HPDE6-E6E7 (cell line): ENCODE measurements at regions not wholly inside any gene's neighbourhood (a gene's known extent, or its start where the extent isn't known, plus 50 kb on each side); places are given as distances from the start of the nearest gene placed in this dataset.
"Not testable (repeated sequence)": the region's sequence is repeated elsewhere in the genome, so short reads cannot be mapped to it uniquely, and the experiment has no call there.

Experiments used
- DNase-seq: peaks from one replicate; pipeline ENCODE4 v3.0.0; 2011; ENCODE audit warnings: missing footprints; ENCODE audit errors: extremely low spot score

- DNase-seq, result no peak
These were observed 1173.5 kb downstream of the RPA4 start for GRCh38 chrX:98057176-98057575.

GRCh38 chrX:98065151-98065550 lies 1181.4 kb downstream of the RPA4 start:
- no peak for DNase-seq

DNA sequence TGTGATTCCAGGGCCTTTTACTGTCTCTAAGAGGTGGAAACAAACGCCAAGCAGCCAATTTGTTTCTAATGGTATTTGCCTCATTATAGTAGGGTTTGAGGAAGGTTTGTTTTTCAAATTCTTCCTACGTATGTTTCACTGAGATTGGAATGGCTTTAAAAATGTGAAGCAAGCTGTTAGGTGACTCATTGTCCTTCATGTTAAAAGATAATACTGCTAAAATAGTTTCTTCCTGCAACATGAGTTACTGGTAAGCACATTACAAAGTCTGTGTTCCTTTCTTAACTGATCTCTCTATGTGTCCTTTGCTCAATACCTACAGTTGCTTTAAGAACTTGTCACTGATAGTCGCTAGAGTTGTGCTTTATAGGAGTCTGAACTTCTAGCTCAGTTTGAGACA lies 1183.9 kb downstream of the RPA4 start:
- DNase-seq, result no peak

- DNase-seq, result no peak
These were observed 1184.4 kb downstream of the RPA4 start for GRCh38 chrX:98068024-98068580.

DNA sequence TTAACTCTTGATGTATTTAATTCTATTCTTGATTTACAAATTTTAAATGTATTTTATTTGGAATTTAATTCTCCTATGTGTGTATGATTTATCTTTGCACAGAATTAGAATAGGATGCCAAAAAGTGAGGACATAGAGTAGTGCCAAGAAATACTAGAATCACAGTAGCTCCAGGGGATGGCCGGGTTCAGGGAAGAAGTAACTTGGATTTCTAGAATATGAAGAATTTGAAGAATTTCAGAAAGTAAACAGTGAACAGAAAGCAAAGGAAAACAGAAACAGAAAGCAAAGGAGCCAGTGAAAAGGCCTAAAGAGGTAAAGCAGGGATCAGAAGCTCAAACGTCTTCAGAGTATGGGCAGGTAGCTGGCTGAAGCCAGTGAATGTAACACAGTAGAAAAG lies 1187.6 kb downstream of the RPA4 start:
- DNase-seq, result no peak

- DNase-seq, result no peak
These were observed 1193.7 kb downstream of the RPA4 start for GRCh38 chrX:98077440-98077839.

DNA sequence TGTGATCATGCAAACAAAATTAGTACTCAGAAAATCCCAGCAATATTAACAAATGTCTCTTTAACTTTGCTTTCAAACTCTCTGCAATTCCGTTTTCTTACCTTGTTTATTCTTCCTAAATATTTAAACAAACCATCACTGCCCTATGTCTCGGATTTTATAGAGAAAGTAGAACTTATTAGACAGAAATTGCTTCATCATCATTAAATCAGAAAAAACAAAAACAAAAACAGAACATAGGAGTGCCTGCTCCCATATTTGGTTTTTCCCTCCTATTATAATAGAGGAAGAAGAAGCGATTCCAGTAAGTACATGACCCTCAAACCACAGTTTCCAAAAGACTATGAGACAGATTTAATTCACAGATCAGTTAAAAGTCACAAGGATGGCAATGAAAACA lies 1228.0 kb downstream of the RPA4 start:
- no peak for DNase-seq

GRCh38 chrX:98114021-98114420 lies 1230.3 kb downstream of the RPA4 start:
- no peak for DNase-seq

GRCh38 chrX:98141466-98141865 lies 1257.8 kb downstream of the RPA4 start:
- no peak for DNase-seq

GRCh38 chrX:98191003-98191402 lies 1307.3 kb downstream of the RPA4 start:
- DNase-seq, result no peak

GRCh38 chrX:98194036-98194435 lies 1310.3 kb downstream of the RPA4 start:
- no peak for DNase-seq

- DNase-seq, result no peak
These were observed 1320.1 kb downstream of the RPA4 start for GRCh38 chrX:98203800-98204199.

GRCh38 chrX:98207947-98208346 lies 1324.2 kb downstream of the RPA4 start:
- no peak for DNase-seq

DNA sequence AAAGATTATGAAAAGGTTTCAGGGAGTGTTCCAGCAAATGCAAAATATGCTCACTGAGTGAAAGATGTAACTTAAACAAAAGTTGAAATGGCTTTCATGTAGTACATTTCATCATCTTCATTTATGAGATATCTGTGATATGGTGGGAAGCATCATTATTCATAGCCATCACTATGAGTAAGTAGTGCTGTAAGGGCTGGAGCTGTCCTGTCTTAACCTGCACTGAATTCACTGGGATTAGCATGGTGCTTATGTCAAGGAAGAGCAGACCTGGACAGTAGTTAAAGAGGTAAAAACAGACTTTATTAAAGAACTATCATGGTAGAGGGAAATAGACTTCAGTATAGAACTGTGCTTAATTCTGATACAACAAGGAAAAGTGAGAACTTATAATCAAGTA lies 1347.3 kb downstream of the RPA4 start:
- no peak for DNase-seq

DNA sequence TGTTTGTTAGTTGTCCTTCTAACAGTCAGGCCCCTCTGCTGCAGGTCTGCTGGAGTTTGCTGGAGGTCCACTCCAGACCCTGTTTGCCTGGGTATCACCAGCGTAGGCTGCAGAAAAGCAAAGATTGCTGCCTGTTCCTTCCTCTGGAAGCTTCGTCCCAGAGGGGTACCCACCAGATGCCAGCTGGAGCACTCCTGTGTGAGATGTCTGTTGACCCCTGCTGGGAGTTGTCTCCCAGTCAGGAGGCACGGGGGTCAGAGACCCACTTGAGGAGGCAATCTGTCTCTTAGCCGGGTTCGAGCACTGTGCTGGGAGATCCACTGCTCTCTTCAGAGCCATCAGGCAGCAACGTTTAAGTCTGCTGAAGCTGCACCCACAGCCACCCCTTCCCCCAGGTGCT lies 1356.4 kb downstream of the RPA4 start:
- not testable (repeated sequence) for DNase-seq

- DNase-seq, result no peak
These were observed 1379.4 kb downstream of the RPA4 start for GRCh38 chrX:98263135-98263534.

- DNase-seq, result no peak
These were observed 1406.0 kb downstream of the RPA4 start for GRCh38 chrX:98289726-98290125.

GRCh38 chrX:98294310-98294709 lies 1410.6 kb downstream of the RPA4 start:
- no peak for DNase-seq

- DNase-seq, result no peak
These were observed 1412.4 kb downstream of the RPA4 start for GRCh38 chrX:98296129-98296528.

DNA sequence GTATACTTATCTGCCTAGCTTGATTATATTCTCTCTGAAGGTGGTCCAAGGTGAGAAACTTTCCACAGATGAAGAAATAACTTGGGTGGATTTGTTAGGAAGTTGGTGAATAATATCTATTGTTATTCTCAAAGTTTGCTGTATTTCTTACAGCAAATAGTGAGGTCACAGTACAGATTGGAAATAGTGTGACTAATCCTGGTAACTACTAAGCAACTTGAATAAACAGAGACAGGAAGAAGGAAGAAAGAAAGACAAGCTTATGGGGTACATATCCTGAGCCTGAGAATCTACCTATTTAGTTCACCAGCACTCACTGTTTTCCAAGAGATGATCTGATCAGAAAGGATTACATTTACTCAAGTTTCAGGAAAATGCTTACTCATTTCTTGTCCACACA lies 1416.1 kb downstream of the RPA4 start:
- DNase-seq, result no peak

GRCh38 chrX:98300536-98300935 lies 1416.8 kb downstream of the RPA4 start:
- not testable (repeated sequence) for DNase-seq

DNA sequence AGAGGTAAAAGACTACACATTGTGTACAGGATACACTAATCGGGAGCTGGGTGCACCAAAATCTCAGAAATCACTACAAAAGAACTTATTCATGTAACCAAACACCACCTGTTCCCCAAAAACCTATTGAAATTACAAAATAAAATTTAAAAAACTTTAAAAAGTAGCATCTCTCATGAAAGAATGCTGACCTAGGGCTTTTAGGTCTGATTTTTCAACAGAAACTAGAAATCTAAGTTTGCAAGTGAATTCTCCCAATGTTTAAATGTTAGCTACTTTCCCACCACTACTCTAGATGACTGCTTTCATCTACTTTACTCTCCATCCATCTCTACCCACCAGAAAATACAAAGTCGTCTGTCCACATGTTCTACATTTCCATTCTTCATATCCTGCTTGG lies 1447.7 kb downstream of the RPA4 start:
- DNase-seq, result no peak

GRCh38 chrX:98338544-98338943 lies 1454.8 kb downstream of the RPA4 start:
- no peak for DNase-seq

DNA sequence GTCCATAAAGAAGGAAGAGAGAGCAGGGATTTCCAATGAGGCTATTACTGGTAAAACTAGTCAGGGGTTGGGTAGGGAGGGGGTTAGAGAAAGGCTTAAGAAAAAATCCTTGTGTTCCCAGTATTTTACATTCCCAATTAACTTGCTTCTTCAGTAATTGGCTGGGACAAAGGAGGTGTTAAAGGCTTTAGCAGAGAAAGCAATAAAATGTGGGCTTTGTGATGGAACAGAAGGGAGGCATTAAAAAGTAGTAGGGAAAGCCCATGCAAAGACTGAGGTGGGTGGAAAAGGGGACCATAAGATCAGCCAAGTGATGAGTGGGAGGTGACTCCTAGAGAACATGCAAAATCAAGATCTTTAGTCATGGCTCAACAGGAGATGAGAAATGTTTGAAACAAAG lies 1467.2 kb downstream of the RPA4 start:
- no peak for DNase-seq

DNA sequence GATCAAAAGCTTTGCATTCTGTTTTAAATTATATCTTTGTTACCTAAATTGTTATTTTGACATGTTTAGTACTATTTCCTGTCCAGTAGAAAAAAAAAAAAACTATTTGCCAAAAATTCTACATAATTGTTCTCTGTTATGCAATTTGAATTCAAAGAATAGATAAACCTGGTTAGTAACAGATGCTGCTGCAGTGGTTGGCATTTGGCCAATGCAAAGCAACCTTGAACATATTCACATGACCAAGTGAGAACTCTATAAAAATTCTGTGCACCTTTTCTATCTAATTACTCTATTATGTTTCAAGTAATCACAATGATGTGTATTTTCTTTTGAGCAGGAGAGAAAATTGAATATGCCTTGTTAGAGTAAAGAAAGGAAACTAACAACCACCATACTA lies 1473.4 kb downstream of the RPA4 start:
- no peak for DNase-seq
